Kidney epithelial cell (primary cell): ENCODE measurements at regions not wholly inside any gene's neighbourhood (a gene's known extent, or its start where the extent isn't known, plus 50 kb on each side); places are given as distances from the start of the nearest gene placed in this dataset.
"Not testable (repeated sequence)": the region's sequence is repeated elsewhere in the genome, so short reads cannot be mapped to it uniquely, and the experiment has no call there.

Experiments used
- DNase-seq: peaks from one replicate; pipeline ENCODE4 v3.0.0-alpha.2; 2010; ENCODE audit warnings: low read depth
- H3K27me3 ChIP-seq: 2 replicates; pipeline ENCODE4 v1.6.0; 2011; ENCODE audit warnings: low read length; ENCODE audit not compliant: control insufficient read depth, insufficient read depth
- H3K36me3 ChIP-seq: 2 replicates; pipeline ENCODE4 v1.5.1; 2011; ENCODE audit warnings: low read length; ENCODE audit not compliant: control insufficient read depth, insufficient read depth
- H3K4me3 ChIP-seq: 2 replicates; pipeline ENCODE4 v1.5.1; 2011; ENCODE audit warnings: low read depth, mild to moderate bottlenecking, control low read depth, low read length
- TF ChIP-seq, protein P1 (sequence below): IDR thresholded peaks from 2 replicates; pipeline ENCODE4 v1.5.1; 2011; ENCODE audit warnings: mild to moderate bottlenecking, moderate library complexity, low read length, control low read depth, inconsistent platforms; ENCODE audit not compliant: insufficient read depth, poor library complexity, severe bottlenecking

GRCh38 chr6:811831-812230, 118.9 kb upstream of the EXOC2 start:
- Histone ChIP-seq H3K36me3 (no peaks in the 10 kb centered on the region), H3K27me3 (peaks cover 2% of the 10 kb centered on the region), H3K4me3 (no peak overlapping the region)
- TF ChIP-seq, protein P1, sequence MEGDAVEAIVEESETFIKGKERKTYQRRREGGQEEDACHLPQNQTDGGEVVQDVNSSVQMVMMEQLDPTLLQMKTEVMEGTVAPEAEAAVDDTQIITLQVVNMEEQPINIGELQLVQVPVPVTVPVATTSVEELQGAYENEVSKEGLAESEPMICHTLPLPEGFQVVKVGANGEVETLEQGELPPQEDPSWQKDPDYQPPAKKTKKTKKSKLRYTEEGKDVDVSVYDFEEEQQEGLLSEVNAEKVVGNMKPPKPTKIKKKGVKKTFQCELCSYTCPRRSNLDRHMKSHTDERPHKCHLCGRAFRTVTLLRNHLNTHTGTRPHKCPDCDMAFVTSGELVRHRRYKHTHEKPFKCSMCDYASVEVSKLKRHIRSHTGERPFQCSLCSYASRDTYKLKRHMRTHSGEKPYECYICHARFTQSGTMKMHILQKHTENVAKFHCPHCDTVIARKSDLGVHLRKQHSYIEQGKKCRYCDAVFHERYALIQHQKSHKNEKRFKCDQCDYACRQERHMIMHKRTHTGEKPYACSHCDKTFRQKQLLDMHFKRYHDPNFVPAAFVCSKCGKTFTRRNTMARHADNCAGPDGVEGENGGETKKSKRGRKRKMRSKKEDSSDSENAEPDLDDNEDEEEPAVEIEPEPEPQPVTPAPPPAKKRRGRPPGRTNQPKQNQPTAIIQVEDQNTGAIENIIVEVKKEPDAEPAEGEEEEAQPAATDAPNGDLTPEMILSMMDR = no peak
- DNase-seq = no peak

- H3K27me3 ChIP-seq = peaks cover 2% of the 10 kb centered on the region
- H3K4me3 ChIP-seq = no peak overlapping the region
- H3K36me3 ChIP-seq = no peaks in the 10 kb centered on the region
- TF ChIP-seq, protein P1 = no peak
- DNase-seq = no peak
Observed at GRCh38 chr6:811191-811590, 118.3 kb upstream of the EXOC2 start.

- Histone ChIP-seq H3K4me3 (no peak overlapping the region), H3K36me3 (no peaks in the 10 kb centered on the region), H3K27me3 (peaks cover 4% of the 10 kb centered on the region)
- TF ChIP-seq, protein P1 = no peak
- no peak for DNase-seq
Observed at GRCh38 chr6:804771-805170, 111.8 kb upstream of the EXOC2 start.

DNA sequence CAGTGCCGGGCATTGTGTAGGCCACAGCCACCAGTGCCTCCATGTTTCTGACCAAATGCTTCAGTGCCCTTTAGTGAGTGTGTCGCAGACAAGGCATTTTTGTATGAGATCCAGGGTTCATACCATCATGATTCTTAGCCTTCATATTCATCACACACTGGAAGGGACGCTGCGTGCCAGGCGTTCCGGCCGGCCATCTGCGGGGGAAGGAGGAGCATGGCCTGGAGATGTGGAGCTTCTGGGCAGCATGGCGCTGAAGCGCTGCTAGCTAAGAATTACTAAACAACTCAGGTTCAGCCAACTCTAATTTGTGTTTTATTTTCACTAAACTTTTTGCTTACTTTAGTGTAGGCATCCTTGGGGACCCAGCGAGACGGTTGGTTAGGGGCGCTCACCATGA, 111.4 kb upstream of the EXOC2 start:
- TF ChIP-seq, protein P1 = no peak
- no peak for DNase-seq
- peaks cover 7% of the 10 kb centered on the region for H3K27me3 ChIP-seq
- no peak overlapping the region for H3K4me3 ChIP-seq
- H3K36me3 ChIP-seq = no peaks in the 10 kb centered on the region

DNA sequence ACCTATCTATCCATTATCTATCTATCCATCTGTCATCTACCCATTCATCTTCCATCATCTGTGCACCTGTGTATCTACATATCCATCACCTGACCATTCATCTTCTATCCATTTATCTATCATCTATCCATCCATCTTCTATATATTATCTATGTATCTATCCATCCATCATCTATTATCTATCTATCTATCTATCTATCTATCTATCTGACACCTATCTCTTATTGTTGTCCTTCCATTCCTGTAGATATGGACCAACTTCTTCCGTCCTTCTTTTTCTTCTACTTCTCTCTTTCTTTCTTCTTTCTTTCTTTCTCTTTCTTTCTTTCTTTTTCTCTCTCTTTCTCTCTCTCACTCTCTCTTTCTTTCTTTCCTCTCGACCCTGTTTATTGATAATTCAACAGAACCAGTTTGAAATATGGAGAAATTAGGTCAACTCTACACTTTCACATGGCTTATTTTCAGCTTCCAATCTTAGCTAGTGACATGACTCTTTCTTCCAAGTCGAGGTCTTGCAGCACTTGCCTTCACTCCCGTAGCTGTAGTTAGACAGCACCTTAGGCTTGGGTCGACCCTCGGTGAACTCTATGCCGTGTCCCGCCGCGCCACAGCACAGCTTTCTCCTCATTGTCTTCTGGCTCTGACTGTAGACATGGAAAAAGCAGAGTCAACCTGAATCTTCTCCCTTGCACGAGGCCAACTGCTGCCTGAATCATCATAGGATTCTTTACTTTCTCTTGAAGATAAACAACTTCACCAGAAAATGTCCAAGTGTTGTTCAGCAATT, 110.4 kb upstream of the EXOC2 start:
- H3K4me3 ChIP-seq = no peak overlapping the region
- TF ChIP-seq, protein P1 = no peak
- H3K27me3 ChIP-seq = peaks cover 8% of the 10 kb centered on the region
- no peaks in the 10 kb centered on the region for H3K36me3 ChIP-seq
- no peak for DNase-seq

- peaks cover 8% of the 10 kb centered on the region for H3K27me3 ChIP-seq
- no peak for DNase-seq
- H3K4me3 ChIP-seq = no peak overlapping the region
- TF ChIP-seq, protein P1 = no peak
- no peaks in the 10 kb centered on the region for H3K36me3 ChIP-seq
Observed at GRCh38 chr6:802701-803100, 109.8 kb upstream of the EXOC2 start.

DNA sequence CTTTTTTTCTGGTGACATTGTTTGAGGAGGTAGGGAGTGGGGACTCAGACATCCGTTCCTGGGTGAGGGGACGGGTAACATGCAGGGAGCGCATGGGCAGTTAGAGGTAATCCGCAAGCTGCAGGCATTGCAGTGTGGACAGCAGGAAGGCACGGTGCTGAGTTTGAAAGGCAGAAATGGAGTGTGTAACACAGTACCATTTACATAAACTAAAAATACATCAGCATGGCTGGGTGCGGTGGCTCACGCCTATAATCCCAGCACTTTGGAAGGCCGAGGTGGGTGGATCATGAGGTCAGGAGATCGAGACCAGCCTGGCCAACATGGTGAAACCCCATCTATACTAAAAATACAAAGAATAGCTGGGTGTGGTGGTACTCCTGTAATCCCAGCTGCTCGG, 109.3 kb upstream of the EXOC2 start:
- not testable (repeated sequence) for DNase-seq, H3K36me3 ChIP-seq, H3K4me3 ChIP-seq, H3K27me3 ChIP-seq
